Small intestine (tissue), 7 donors: ENCODE measurements at regions not wholly inside any gene's neighbourhood (a gene's known extent, or its start where the extent isn't known, plus 50 kb on each side); places are given as distances from the start of the nearest gene placed in this dataset.

ENCODE experiments used
- DNase-seq, 2 donors: peaks; one replicate each; pipeline versions ENCODE4 v3.0.0 to v3.0.0-alpha.2; 2013
- FAIRE-seq: peaks from 2 replicates; lab custom pipeline; 2012; peaks lifted over from hg19 to GRCh38; lab: Jason Lieb, UNC
- H3K27ac ChIP-seq, 3 donors: one replicate each; pipeline ENCODE4 v1.5.1; 2013; ENCODE audit warnings: low read length in 2 of 3, mild to moderate bottlenecking in 2 of 3, control low read depth in 1 of 3, inconsistent platforms in 1 of 3, low read depth in 1 of 3, moderate library complexity in 1 of 3
- H3K27me3 ChIP-seq, 3 donors: one replicate each; pipeline ENCODE4 v1.6.1; 2013; ENCODE audit warnings: low read length in 3 of 3, inconsistent platforms in 1 of 3; ENCODE audit not compliant: control insufficient read depth in 3 of 3, insufficient read depth in 3 of 3
- H3K36me3 ChIP-seq, 3 donors: one replicate each; pipeline ENCODE4 v1.6.1; 2013; ENCODE audit warnings: low read length in 3 of 3, inconsistent platforms in 1 of 3, low read depth in 1 of 3, mild to moderate bottlenecking in 1 of 3, moderate library complexity in 1 of 3; ENCODE audit not compliant: control insufficient read depth in 3 of 3, insufficient read depth in 2 of 3
- H3K4me1 ChIP-seq, 3 donors: one replicate each; pipeline ENCODE4 v1.6.1; 2013; ENCODE audit warnings: low read length in 2 of 3, inconsistent platforms in 1 of 3, low read depth in 1 of 3, mild to moderate bottlenecking in 1 of 3, moderate library complexity in 1 of 3; ENCODE audit not compliant: control insufficient read depth in 3 of 3, insufficient read depth in 2 of 3
- H3K4me3 ChIP-seq, 3 donors: one replicate each; pipeline ENCODE4 v1.5.1; 2013; ENCODE audit warnings: low read length in 3 of 3, control low read depth in 1 of 3, inconsistent platforms in 1 of 3, low read depth in 1 of 3, mild to moderate bottlenecking in 1 of 3, moderate library complexity in 1 of 3
- H3K9me3 ChIP-seq, 2 donors: one replicate each; pipeline ENCODE4 v1.6.1; 2013; ENCODE audit warnings: low read depth in 1 of 2, low read length in 1 of 2; ENCODE audit not compliant: control insufficient read depth in 2 of 2, insufficient read depth in 1 of 2
- WGBS, 3 donors: extraction: QIAGEN DNeasy Blood & Tissue Kit; methylation state at CpG; one replicate each; pipeline ENCODE4 v1.1.7; 2013; 5-methylcytosine and 5-hydroxymethylcytosine counted together
- donor health status: healthy with polysubstance abuse.
- donor health status: control.
- donor health status: control.
- donor health status: Bipolar disorder and iron deficiency.
- donor health status: healthy.

GRCh38 chr6:145241721-145242120 lies 493.6 kb downstream of the EPM2A start:
- Histone ChIP-seq H3K27ac (no peak overlapping the region), H3K36me3 (no peaks in the 10 kb centered on the region), H3K4me1 (no peaks in the 10 kb centered on the region), H3K27me3 (no peaks in the 10 kb centered on the region), H3K9me3 (no peaks in the 10 kb centered on the region), H3K4me3 (no peak overlapping the region)
- no peak for FAIRE-seq
- DNase-seq: no peak
- 56 to 74% (median 64%) methylated on average over 3 of the region's 3 CpGs for WGBS, 3 donors

- 39 to 50% (median 43%) methylated on average over 3 of the region's 3 CpGs for WGBS, 3 donors
These were observed 490.8 kb downstream of the EPM2A start for GRCh38 chr6:145244349-145245100.

GRCh38 chr6:145245119-145245518 lies 490.2 kb downstream of the EPM2A start:
- Histone ChIP-seq H3K4me1 (no peaks in the 10 kb centered on the region), H3K36me3 (no peaks in the 10 kb centered on the region), H3K27ac (no peak overlapping the region), H3K27me3 (no peaks in the 10 kb centered on the region), H3K9me3 (no peaks in the 10 kb centered on the region), H3K4me3 (no peak overlapping the region)
- 50 to 54% (median 51%) methylated on average over 4 of the region's 4 CpGs for WGBS, 3 donors
- FAIRE-seq (no peak), DNase-seq (no peak)

More at GRCh38 chr6:145244349-145245100, 490.8 kb downstream of the EPM2A start:
- no peaks in the 10 kb centered on the region for H3K36me3 ChIP-seq
- H3K27me3 ChIP-seq: no peaks in the 10 kb centered on the region
- FAIRE-seq (no peak), DNase-seq (peak; percentile 15 to 91)
- H3K27ac ChIP-seq: no peak overlapping the region
- no peaks in the 10 kb centered on the region for H3K4me1 ChIP-seq
- no peaks in the 10 kb centered on the region for H3K9me3 ChIP-seq
- no peak overlapping the region for H3K4me3 ChIP-seq

- FAIRE-seq (no peak), DNase-seq (no peak)
- Histone ChIP-seq H3K27ac (no peak overlapping the region), H3K27me3 (no peaks in the 10 kb centered on the region), H3K4me1 (no peaks in the 10 kb centered on the region), H3K36me3 (no peaks in the 10 kb centered on the region), H3K9me3 (no peaks in the 10 kb centered on the region), H3K4me3 (no peak overlapping the region)
- 69 to 76% (median 69%) methylated on average over 6 of the region's 6 CpGs for WGBS, 3 donors
These were observed 487.5 kb downstream of the EPM2A start for GRCh38 chr6:145247692-145248419.

- no peaks in the 10 kb centered on the region for H3K4me1 ChIP-seq
- no peak overlapping the region for H3K27ac ChIP-seq
- 71 to 80% (median 72%) methylated on average over 3 of the region's 3 CpGs for WGBS, 3 donors
- H3K36me3 ChIP-seq: no peaks in the 10 kb centered on the region
- no peaks in the 10 kb centered on the region for H3K27me3 ChIP-seq
- no peak for DNase-seq
- H3K4me3 ChIP-seq: no peak overlapping the region
- H3K9me3 ChIP-seq: peaks cover 0 to 6% of the 10 kb centered on the region in 2 donors
- FAIRE-seq: no peak
These were observed 484.9 kb downstream of the EPM2A start for GRCh38 chr6:145250436-145250835.

- DNase-seq (no peak), FAIRE-seq (no peak)
- Histone ChIP-seq H3K9me3 (peaks cover 0 to 8% of the 10 kb centered on the region in 2 donors), H3K4me3 (no peak overlapping the region), H3K36me3 (no peaks in the 10 kb centered on the region), H3K4me1 (no peaks in the 10 kb centered on the region), H3K27ac (no peak overlapping the region), H3K27me3 (no peaks in the 10 kb centered on the region)
These were observed 482.6 kb downstream of the EPM2A start for GRCh38 chr6:145252737-145253136.

- no peak for FAIRE-seq
These were observed 480.5 kb downstream of the EPM2A start for GRCh38 chr6:145254649-145255401.

GRCh38 chr6:145257704-145258103 lies 477.6 kb downstream of the EPM2A start:
- H3K4me3 ChIP-seq: no peak overlapping the region
- H3K36me3 ChIP-seq: no peaks in the 10 kb centered on the region
- FAIRE-seq: no peak
- WGBS, 3 donors: 71 to 100% (median 81%) methylated on average over 1 of the region's 1 CpG
- no peak for DNase-seq
- H3K9me3 ChIP-seq: peaks cover 0 to 8% of the 10 kb centered on the region in 2 donors
- no peak overlapping the region for H3K27ac ChIP-seq
- H3K4me1 ChIP-seq: no peaks in the 10 kb centered on the region
- H3K27me3 ChIP-seq: no peaks in the 10 kb centered on the region

More at GRCh38 chr6:145254649-145255401, 480.5 kb downstream of the EPM2A start:
- no peaks in the 10 kb centered on the region for H3K36me3 ChIP-seq
- 78 to 82% (median 82%) methylated on average over 5 of the region's 5 CpGs for WGBS, 3 donors
- no peaks in the 10 kb centered on the region for H3K27me3 ChIP-seq
- H3K4me1 ChIP-seq: no peaks in the 10 kb centered on the region
- no peak for DNase-seq
- H3K9me3 ChIP-seq: peaks cover 0 to 8% of the 10 kb centered on the region in 2 donors
- H3K27ac ChIP-seq: no peak overlapping the region
- H3K4me3 ChIP-seq: no peak overlapping the region
